ENCODE measurements at regions not wholly inside any gene's neighbourhood (a gene's known extent, or its start where the extent isn't known, plus 50 kb on each side); places are given as distances from the start of the nearest gene placed in this dataset.
A peak's percentile ranks its signal among the peaks of the same experiment; 100 is the strongest.

GRCh38 chrX:120727452-120727851 is 97.6 kb upstream of the C1GALT1C1 start:
- Histone ChIP-seq H2AFZ (ENCODE audit: low read length) (no peak overlapping the region), H3K79me2 (ENCODE audit: insufficient read depth, low read length) (no peaks in the 10 kb centered on the region), H3K36me3 (ENCODE audit: insufficient read depth, low read length) (no peaks in the 10 kb centered on the region; the same call in 1 of the 2 replicates), H3K4me2 (ENCODE audit: low read length) (peak overlapping the region; percentile 25; the same call in 1 of the 2 replicates), H3K27me3 (ENCODE audit: insufficient read depth, low read length) (no peaks in the 10 kb centered on the region), H4K20me1 (ENCODE audit: insufficient read depth, low read length) (no peaks in the 10 kb centered on the region), H3K9ac (ENCODE audit: low read length) (peak overlapping the region; percentile 10; the same call in 1 of the 2 replicates), H3F3A (ENCODE audit: insufficient read depth, low read length) (no peaks in the 10 kb centered on the region), H3K4me3 (ENCODE audit: low read depth, low read length, poor library complexity, severe bottlenecking) (peak overlapping the region; percentile 17), H3K9me3 (ENCODE audit: low read length) (no peaks in the 10 kb centered on the region), H3K9me2 (ENCODE audit: low read depth, low read length) (no peaks in the 10 kb centered on the region), H3K27ac (ENCODE audit: low read depth, low read length, poor library complexity, severe bottlenecking) (peak overlapping the region; percentile 93), H3K4me1 (ENCODE audit: insufficient read depth, low read length, severe bottlenecking) (peaks cover 34% of the 10 kb centered on the region)
- TF ChIP-seq EZH2 (IDR thresholded peaks at IDR 0.05; ENCODE audit: borderline replicate concordance, low read length) = no peak
- no peak for TF ChIP-seq CTCF (IDR thresholded peaks at IDR 0.05; ENCODE audit: low read length)

- H3K9me2 ChIP-seq (ENCODE audit: low read depth, low read length) = no peaks in the 10 kb centered on the region
- H3K27ac ChIP-seq (ENCODE audit: low read depth, low read length, poor library complexity, severe bottlenecking) = peak overlapping the region; percentile 93
- H3K4me3 ChIP-seq (ENCODE audit: low read depth, low read length, poor library complexity, severe bottlenecking) = no peak overlapping the region
- H3F3A ChIP-seq (ENCODE audit: insufficient read depth, low read length) = no peaks in the 10 kb centered on the region
- no peaks in the 10 kb centered on the region for H3K36me3 ChIP-seq (ENCODE audit: insufficient read depth, low read length)
- TF ChIP-seq CTCF (IDR thresholded peaks at IDR 0.05; ENCODE audit: low read length) = no peak
- TF ChIP-seq EZH2 (IDR thresholded peaks at IDR 0.05; ENCODE audit: borderline replicate concordance, low read length) = no peak
- H3K4me1 ChIP-seq (ENCODE audit: insufficient read depth, low read length, severe bottlenecking) = peaks cover 34% of the 10 kb centered on the region
- H3K79me2 ChIP-seq (ENCODE audit: insufficient read depth, low read length) = no peaks in the 10 kb centered on the region
- no peak overlapping the region for H2AFZ ChIP-seq (ENCODE audit: low read length)
- peak overlapping the region; percentile 25; the same call in 1 of the 2 replicates for H3K4me2 ChIP-seq (ENCODE audit: low read length)
- no peaks in the 10 kb centered on the region for H3K27me3 ChIP-seq (ENCODE audit: insufficient read depth, low read length)
- peak overlapping the region; percentile 47 for H3K9ac ChIP-seq (ENCODE audit: low read length)
- H4K20me1 ChIP-seq (ENCODE audit: insufficient read depth, low read length) = no peaks in the 10 kb centered on the region
- H3K9me3 ChIP-seq (ENCODE audit: low read length) = no peaks in the 10 kb centered on the region
These were observed 96.4 kb upstream of the C1GALT1C1 start for GRCh38 chrX:120726294-120726693.

- Histone ChIP-seq H3K4me3 (ENCODE audit: low read depth, low read length, poor library complexity, severe bottlenecking) (no peak overlapping the region), H3F3A (ENCODE audit: insufficient read depth, low read length) (no peaks in the 10 kb centered on the region), H3K27ac (ENCODE audit: low read depth, low read length, poor library complexity, severe bottlenecking) (peak overlapping the region; percentile 93), H3K9ac (ENCODE audit: low read length) (peak overlapping the region; percentile 47; the same call in 1 of the 2 replicates), H3K9me2 (ENCODE audit: low read depth, low read length) (no peaks in the 10 kb centered on the region), H3K27me3 (ENCODE audit: insufficient read depth, low read length) (no peaks in the 10 kb centered on the region), H2AFZ (ENCODE audit: low read length) (no peak overlapping the region), H3K4me1 (ENCODE audit: insufficient read depth, low read length, severe bottlenecking) (peaks cover 34% of the 10 kb centered on the region), H3K79me2 (ENCODE audit: insufficient read depth, low read length) (no peaks in the 10 kb centered on the region), H4K20me1 (ENCODE audit: insufficient read depth, low read length) (no peaks in the 10 kb centered on the region), H3K36me3 (ENCODE audit: insufficient read depth, low read length) (no peaks in the 10 kb centered on the region), H3K4me2 (ENCODE audit: low read length) (peak overlapping the region; percentile 21; the same call in 1 of the 2 replicates), H3K9me3 (ENCODE audit: low read length) (no peaks in the 10 kb centered on the region)
- TF ChIP-seq CTCF (IDR thresholded peaks at IDR 0.05; ENCODE audit: low read length) = no peak
- TF ChIP-seq EZH2 (IDR thresholded peaks at IDR 0.05; ENCODE audit: borderline replicate concordance, low read length) = no peak
These were observed 96.0 kb upstream of the C1GALT1C1 start for GRCh38 chrX:120725874-120726273.
